ENCODE measurements at regions not wholly inside any gene's neighbourhood (a gene's known extent, or its start where the extent isn't known, plus 50 kb on each side); places are given as distances from the start of the nearest gene placed in this dataset.
A peak's percentile ranks its signal among the peaks of the same experiment; 100 is the strongest.

DNA sequence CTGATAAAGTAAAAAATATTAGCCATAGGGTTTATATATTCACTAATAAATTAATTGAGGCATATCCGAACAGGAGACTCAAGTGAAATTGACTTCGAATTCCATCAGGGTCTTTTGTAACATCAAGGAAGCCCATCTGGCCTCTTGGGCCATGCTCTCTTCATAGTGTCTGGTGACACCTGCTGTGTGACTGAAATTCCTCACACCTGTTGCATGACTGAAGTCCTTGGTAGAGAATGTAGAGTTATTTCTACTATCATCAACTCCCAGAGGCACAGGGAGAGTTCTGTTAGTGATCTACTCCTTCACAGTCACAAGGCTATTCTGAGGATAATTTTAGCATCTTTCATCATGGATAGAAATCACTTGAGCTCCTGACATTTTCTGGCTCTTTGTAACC is 138.3 kb upstream of the LSM8 start:
- no peak overlapping the region for H3K9ac ChIP-seq (ENCODE audit: control insufficient read depth, insufficient read depth, low read length)
- H2AFZ ChIP-seq (ENCODE audit: control insufficient read depth, low read depth, low read length) = no peak overlapping the region
- TF ChIP-seq, protein P1, sequence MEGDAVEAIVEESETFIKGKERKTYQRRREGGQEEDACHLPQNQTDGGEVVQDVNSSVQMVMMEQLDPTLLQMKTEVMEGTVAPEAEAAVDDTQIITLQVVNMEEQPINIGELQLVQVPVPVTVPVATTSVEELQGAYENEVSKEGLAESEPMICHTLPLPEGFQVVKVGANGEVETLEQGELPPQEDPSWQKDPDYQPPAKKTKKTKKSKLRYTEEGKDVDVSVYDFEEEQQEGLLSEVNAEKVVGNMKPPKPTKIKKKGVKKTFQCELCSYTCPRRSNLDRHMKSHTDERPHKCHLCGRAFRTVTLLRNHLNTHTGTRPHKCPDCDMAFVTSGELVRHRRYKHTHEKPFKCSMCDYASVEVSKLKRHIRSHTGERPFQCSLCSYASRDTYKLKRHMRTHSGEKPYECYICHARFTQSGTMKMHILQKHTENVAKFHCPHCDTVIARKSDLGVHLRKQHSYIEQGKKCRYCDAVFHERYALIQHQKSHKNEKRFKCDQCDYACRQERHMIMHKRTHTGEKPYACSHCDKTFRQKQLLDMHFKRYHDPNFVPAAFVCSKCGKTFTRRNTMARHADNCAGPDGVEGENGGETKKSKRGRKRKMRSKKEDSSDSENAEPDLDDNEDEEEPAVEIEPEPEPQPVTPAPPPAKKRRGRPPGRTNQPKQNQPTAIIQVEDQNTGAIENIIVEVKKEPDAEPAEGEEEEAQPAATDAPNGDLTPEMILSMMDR (IDR thresholded peaks at IDR 0.05 in 2 of 3, conservative IDR thresholded peaks at IDR 0.05 in 1 of 3; ENCODE audit: control insufficient read depth in 2 of 3, extremely low read depth in 1 of 3, insufficient read depth in 1 of 3, low read depth in 3 of 3, low read length in 3 of 3) = 0 out of 6 replicates have a peak, but pooled peaks of 1 of the 3 experiments have one; percentile 4
- TF ChIP-seq, protein P2, sequence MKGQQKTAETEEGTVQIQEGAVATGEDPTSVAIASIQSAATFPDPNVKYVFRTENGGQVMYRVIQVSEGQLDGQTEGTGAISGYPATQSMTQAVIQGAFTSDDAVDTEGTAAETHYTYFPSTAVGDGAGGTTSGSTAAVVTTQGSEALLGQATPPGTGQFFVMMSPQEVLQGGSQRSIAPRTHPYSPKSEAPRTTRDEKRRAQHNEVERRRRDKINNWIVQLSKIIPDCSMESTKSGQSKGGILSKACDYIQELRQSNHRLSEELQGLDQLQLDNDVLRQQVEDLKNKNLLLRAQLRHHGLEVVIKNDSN (IDR thresholded peaks at IDR 0.05; ENCODE audit: borderline replicate concordance, extremely low read length, insufficient read depth, low read depth, low read length) = no peak
- no peak overlapping the region for H3K4me2 ChIP-seq (ENCODE audit: control insufficient read depth, insufficient read depth)
- ATAC-seq (no peak), FAIRE-seq (no peak), DNase-seq (ENCODE audit: low read depth, low spot score) (no peak)
- no peaks in the 10 kb centered on the region; a peak in 1 of 4 replicates for H3K27me3 ChIP-seq (replicated peaks in 1 of 2; ENCODE audit: control insufficient read depth in 2 of 2, insufficient read depth in 2 of 2, low read length in 1 of 2)
- H3K79me2 ChIP-seq (ENCODE audit: control insufficient read depth, insufficient read depth, low read length) = no peaks in the 10 kb centered on the region
- H3K27ac ChIP-seq (ENCODE audit: control insufficient read depth, insufficient read depth) = no peak overlapping the region
- no peaks in the 10 kb centered on the region for H3K36me3 ChIP-seq (ENCODE audit: control insufficient read depth in 2 of 2, insufficient read depth in 2 of 2, low read length in 1 of 2)
- intact Hi-C loops (cut with micrococcal nuclease; ENCODE audit: unreplicated experiment) (no loop called here), in situ Hi-C loops (cut with MboI) (no loop called here)
- POLR2A ChIA-PET = no interaction called here
- CTCF ChIA-PET = no interaction called here
- no peak overlapping the region for H3K4me3 ChIP-seq
- 3% methylated on average over 2 of the region's 2 CpGs for WGBS (ENCODE audit: insufficient coverage, insufficient replicate concordance, low lambda C conversion rate, missing lambda C conversion rate)
- SMC1A ChIA-PET (ENCODE audit: uncharacterized antibody, unreplicated experiment) = no interaction called here
- H3K4me1 ChIP-seq (ENCODE audit: control insufficient read depth, insufficient read depth, low read length) = peaks cover 6% of the 10 kb centered on the region; the same call in 1 of the 2 replicates
- RAD21 ChIA-PET (ENCODE audit: unreplicated experiment) = no interaction called here
- no TSS peak for BruUV-seq (replicated peaks)
- H3K9me3 ChIP-seq (replicated peaks; ENCODE audit: control insufficient read depth, insufficient read depth, low read length) = no peaks in the 10 kb centered on the region
- no peaks in the 10 kb centered on the region for H4K20me1 ChIP-seq (ENCODE audit: control insufficient read depth, insufficient read depth)

DNA sequence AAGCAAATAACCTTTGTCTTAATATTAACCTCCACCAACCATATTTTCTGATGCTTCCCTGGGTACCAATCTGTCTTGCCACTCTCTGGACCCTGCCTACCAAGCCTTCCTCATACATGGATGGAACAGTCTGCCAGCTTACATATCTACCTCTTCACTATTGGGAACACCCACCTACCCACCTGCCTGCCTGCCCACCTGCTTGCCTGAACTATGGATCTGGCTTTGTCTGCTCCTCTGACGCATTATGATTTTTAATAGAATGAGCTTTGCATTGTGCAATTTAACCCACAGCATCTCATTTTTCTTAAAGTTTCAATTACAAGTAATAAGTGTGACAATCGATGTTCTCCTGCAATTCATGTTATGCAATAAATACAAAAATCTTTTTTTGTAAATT is 137.9 kb upstream of the LSM8 start:
- DNase-seq (ENCODE audit: low read depth, low spot score) (no peak), ATAC-seq (no peak), FAIRE-seq (no peak)
- ChIA-PET SMC1A (ENCODE audit: uncharacterized antibody, unreplicated experiment) (interaction anchor here (0.7 kb wide), 1 partner anchor 293 kb away, joined by 3 read pairs; no protein-coding TSS in a partner anchor), RAD21 (ENCODE audit: unreplicated experiment) (no interaction called here), CTCF (interaction anchor here (0.8 kb wide), 1 partner anchor 11 kb away, joined by 3 read pairs; no protein-coding TSS in a partner anchor), POLR2A (no interaction called here)
- Histone ChIP-seq H3K9ac (ENCODE audit: control insufficient read depth, insufficient read depth, low read length) (no peak overlapping the region), H3K4me1 (ENCODE audit: control insufficient read depth, insufficient read depth, low read length) (peaks cover 2% of the 10 kb centered on the region; the same call in 1 of the 2 replicates), H2AFZ (ENCODE audit: control insufficient read depth, low read depth, low read length) (no peak overlapping the region), H3K79me2 (ENCODE audit: control insufficient read depth, insufficient read depth, low read length) (no peaks in the 10 kb centered on the region), H3K36me3 (ENCODE audit: control insufficient read depth in 2 of 2, insufficient read depth in 2 of 2, low read length in 1 of 2) (no peaks in the 10 kb centered on the region), H3K27me3 (replicated peaks in 1 of 2; ENCODE audit: control insufficient read depth in 2 of 2, insufficient read depth in 2 of 2, low read length in 1 of 2) (no peaks in the 10 kb centered on the region; a peak in 1 of 4 replicates), H4K20me1 (ENCODE audit: control insufficient read depth, insufficient read depth) (no peaks in the 10 kb centered on the region), H3K4me2 (ENCODE audit: control insufficient read depth, insufficient read depth) (no peak overlapping the region), H3K27ac (ENCODE audit: control insufficient read depth, insufficient read depth) (no peak overlapping the region), H3K4me3 (no peak overlapping the region), H3K9me3 (replicated peaks; ENCODE audit: control insufficient read depth, insufficient read depth, low read length) (no peaks in the 10 kb centered on the region)
- in situ Hi-C loops (cut with MboI) (no loop called here), intact Hi-C loops (cut with micrococcal nuclease; ENCODE audit: unreplicated experiment) (no loop called here)
- BruUV-seq (replicated peaks) = no TSS peak
- 14% methylated on average over 2 of the region's 2 CpGs for WGBS (ENCODE audit: insufficient coverage, insufficient replicate concordance, low lambda C conversion rate, missing lambda C conversion rate)
- TF ChIP-seq NFXL1 (IDR thresholded peaks at IDR 0.05; ENCODE audit: borderline replicate concordance) (no peak), RFX5 (IDR thresholded peaks at IDR 0.05; ENCODE audit: low read depth, low read length) (no peak), JUNB (IDR thresholded peaks at IDR 0.05) (no peak), POLR2AphosphoS5 (IDR thresholded peaks at IDR 0.05; ENCODE audit: low read length) (no peak), KAT2A (conservative IDR thresholded peaks at IDR 0.05; ENCODE audit: control insufficient read depth, low read depth, low read length) (no peak), SPI1 (IDR thresholded peaks at IDR 0.05; ENCODE audit: borderline replicate concordance, insufficient read depth, low read depth, low read length) (no peak), ZNF274 (IDR thresholded peaks at IDR 0.05; ENCODE audit: insufficient read depth, insufficient read length) (no peak), FOS (IDR thresholded peaks at IDR 0.05; ENCODE audit: borderline replicate concordance, extremely low read depth, insufficient read length) (no peak)
- TF ChIP-seq, protein P3, sequence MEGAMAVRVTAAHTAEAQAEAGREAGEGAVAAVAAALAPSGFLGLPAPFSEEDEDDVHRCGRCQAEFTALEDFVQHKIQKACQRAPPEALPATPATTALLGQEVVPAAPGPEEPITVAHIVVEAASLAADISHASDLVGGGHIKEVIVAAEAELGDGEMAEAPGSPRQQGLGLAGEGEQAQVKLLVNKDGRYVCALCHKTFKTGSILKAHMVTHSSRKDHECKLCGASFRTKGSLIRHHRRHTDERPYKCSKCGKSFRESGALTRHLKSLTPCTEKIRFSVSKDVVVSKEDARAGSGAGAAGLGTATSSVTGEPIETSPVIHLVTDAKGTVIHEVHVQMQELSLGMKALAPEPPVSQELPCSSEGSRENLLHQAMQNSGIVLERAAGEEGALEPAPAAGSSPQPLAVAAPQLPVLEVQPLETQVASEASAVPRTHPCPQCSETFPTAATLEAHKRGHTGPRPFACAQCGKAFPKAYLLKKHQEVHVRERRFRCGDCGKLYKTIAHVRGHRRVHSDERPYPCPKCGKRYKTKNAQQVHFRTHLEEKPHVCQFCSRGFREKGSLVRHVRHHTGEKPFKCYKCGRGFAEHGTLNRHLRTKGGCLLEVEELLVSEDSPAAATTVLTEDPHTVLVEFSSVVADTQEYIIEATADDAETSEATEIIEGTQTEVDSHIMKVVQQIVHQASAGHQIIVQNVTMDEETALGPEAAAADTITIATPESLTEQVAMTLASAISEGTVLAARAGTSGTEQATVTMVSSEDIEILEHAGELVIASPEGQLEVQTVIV (IDR thresholded peaks at IDR 0.05; ENCODE audit: borderline replicate concordance, partially characterized antibody) = no peak
